Breast epithelium (tissue), 3 donors: ENCODE measurements at regions not wholly inside any gene's neighbourhood (a gene's known extent, or its start where the extent isn't known, plus 50 kb on each side); places are given as distances from the start of the nearest gene placed in this dataset.

ENCODE experiments used
- CTCF ChIP-seq, 3 donors: fragments of 450-650 bp; IDR thresholded peaks; one replicate each; pipeline ENCODE4 v1.5.1; 2016 to 2017; ENCODE audit warnings: antibody characterized with exemption in 3 of 3, mild to moderate bottlenecking in 3 of 3, moderate library complexity in 3 of 3
- POLR2AphosphoS5 ChIP-seq, 3 donors: sonication (generic); formaldehyde crosslinking; IDR thresholded peaks; one replicate each; pipeline ENCODE4 v1.6.1; 2017; ENCODE audit warnings: antibody characterized with exemption in 3 of 3

GRCh38 chr20:48079028-48079427 is 293.7 kb upstream of the SULF2 start:
- no peak for TF ChIP-seq CTCF (IDR thresholded peaks at IDR 0.05)
- TF ChIP-seq POLR2AphosphoS5 (IDR thresholded peaks at IDR 0.05), result no peak
